Mesenchymal stem cell (in vitro differentiated cells and primary cell): ENCODE measurements at regions not wholly inside any gene's neighbourhood (a gene's known extent, or its start where the extent isn't known, plus 50 kb on each side); places are given as distances from the start of the nearest gene placed in this dataset.

Experiments used
- DNase-seq: peaks from one replicate; pipeline ENCODE4 v3.0.0-alpha.2; 2013
- H2AFZ ChIP-seq: one replicate; pipeline ENCODE4 v1.6.1; 2013; ENCODE audit warnings: low read depth, mild to moderate bottlenecking, control low read depth, inconsistent platforms, low read length, moderate library complexity
- H2AK5ac ChIP-seq: 2 replicates; pipeline ENCODE4 v1.6.1; 2013; ENCODE audit warnings: low read length, moderate library complexity, mild to moderate bottlenecking, inconsistent platforms; ENCODE audit not compliant: severe bottlenecking
- H2BK120ac ChIP-seq: one replicate; pipeline ENCODE4 v1.6.1; 2013; ENCODE audit warnings: low read depth, mild to moderate bottlenecking, inconsistent platforms, low read length, moderate library complexity
- H2BK12ac ChIP-seq, 2 experiments: one replicate each; pipeline ENCODE4 v1.6.1; 2013; ENCODE audit warnings: inconsistent platforms in 2 of 2, low read length in 2 of 2, mild to moderate bottlenecking in 2 of 2, moderate library complexity in 2 of 2, control low read depth in 1 of 2
- H2BK15ac ChIP-seq: one replicate; pipeline ENCODE4 v1.6.1; 2013; ENCODE audit warnings: mild to moderate bottlenecking, low read depth, inconsistent platforms; ENCODE audit not compliant: poor library complexity, severe bottlenecking
- H2BK5ac ChIP-seq: 2 replicates; pipeline ENCODE4 v1.6.1; 2013; ENCODE audit warnings: low read depth, mild to moderate bottlenecking, low read length, control low read depth, inconsistent platforms; ENCODE audit not compliant: poor library complexity, severe bottlenecking
- H3K14ac ChIP-seq, 2 experiments: one replicate each; pipeline ENCODE4 v1.6.1; 2013; ENCODE audit warnings: inconsistent platforms in 2 of 2, low read length in 2 of 2, control low read depth in 1 of 2, mild to moderate bottlenecking in 1 of 2, moderate library complexity in 1 of 2
- H3K18ac ChIP-seq, 2 experiments: one replicate each; pipeline ENCODE4 v1.6.1; 2013; ENCODE audit warnings: inconsistent platforms in 2 of 2, low read length in 2 of 2, control low read depth in 1 of 2, low read depth in 1 of 2, mild to moderate bottlenecking in 1 of 2
- H3K23ac ChIP-seq, 2 experiments: one replicate each; pipeline ENCODE4 v1.6.1; 2013; ENCODE audit warnings: inconsistent platforms in 2 of 2, low read length in 2 of 2, mild to moderate bottlenecking in 2 of 2, moderate library complexity in 2 of 2, control low read depth in 1 of 2
- H3K27ac ChIP-seq: 2 replicates; pipeline ENCODE4 v1.5.1; 2013; ENCODE audit warnings: mild to moderate bottlenecking, moderate library complexity, low read length, control low read depth, inconsistent platforms; ENCODE audit not compliant: poor library complexity, severe bottlenecking
- H3K27me3 ChIP-seq, 2 experiments: 2 replicates each; pipeline versions ENCODE4 v1.6.1 to v1.7.0; 2013; ENCODE audit warnings: low read length in 2 of 2, mild to moderate bottlenecking in 2 of 2, moderate library complexity in 2 of 2, control low read depth in 1 of 2, inconsistent platforms in 1 of 2; ENCODE audit not compliant: control insufficient read depth in 1 of 2, insufficient read depth in 1 of 2
- H3K36me3 ChIP-seq, 2 experiments: 2 replicates each; pipeline versions ENCODE4 v1.6.1 to v1.7.0; 2013; ENCODE audit warnings: low read length in 2 of 2, control low read depth in 1 of 2, inconsistent platforms in 1 of 2, low read depth in 1 of 2, mild to moderate bottlenecking in 1 of 2; ENCODE audit not compliant: insufficient read depth in 2 of 2, control insufficient read depth in 1 of 2
- H3K4ac ChIP-seq, 2 experiments: one replicate each; pipeline ENCODE4 v1.6.1; 2013; ENCODE audit warnings: inconsistent platforms in 2 of 2, low read length in 2 of 2, mild to moderate bottlenecking in 2 of 2, moderate library complexity in 2 of 2, control low read depth in 1 of 2, low read depth in 1 of 2
- H3K4me1 ChIP-seq: 2 replicates; pipeline ENCODE4 v1.6.1; 2013; ENCODE audit warnings: low read depth, low read length, control low read depth; ENCODE audit not compliant: control insufficient read depth, insufficient read depth
- H3K4me2 ChIP-seq: 2 replicates; pipeline ENCODE4 v1.6.1; 2013; ENCODE audit warnings: low read length, mild to moderate bottlenecking, inconsistent platforms; ENCODE audit not compliant: poor library complexity, severe bottlenecking
- H3K4me3 ChIP-seq, 2 experiments: 2 replicates each; pipeline versions ENCODE4 v1.5.1 to v1.7.0; 2013; ENCODE audit warnings: low read length in 2 of 2, mild to moderate bottlenecking in 2 of 2, control low read depth in 1 of 2, low read depth in 1 of 2; ENCODE audit not compliant: insufficient read depth in 1 of 2
- H3K79me1 ChIP-seq: replicated peaks from 2 replicates; pipeline ENCODE4 v1.6.1; 2013; ENCODE audit warnings: mild to moderate bottlenecking, control low read depth, low read length, inconsistent platforms; ENCODE audit not compliant: poor library complexity, severe bottlenecking
- H3K9ac ChIP-seq: 2 replicates; pipeline ENCODE4 v1.7.0; 2013; ENCODE audit warnings: mild to moderate bottlenecking, low read length, moderate library complexity
- H3K9me3 ChIP-seq: 2 replicates; pipeline ENCODE4 v1.7.0; 2013; ENCODE audit warnings: mild to moderate bottlenecking, low read length; ENCODE audit not compliant: control insufficient read depth
- H4K8ac ChIP-seq: one replicate; pipeline ENCODE4 v1.6.1; 2013; ENCODE audit warnings: inconsistent platforms, mild to moderate bottlenecking, low read length, moderate library complexity
- H4K91ac ChIP-seq: one replicate; pipeline ENCODE4 v1.6.1; 2013; ENCODE audit warnings: mild to moderate bottlenecking, low read length, inconsistent platforms
- WGBS: methylation state at CpG from one replicate; pipeline ENCODE4 v1.1.7; 2013; ENCODE audit warnings: mixed read lengths; 5-methylcytosine and 5-hydroxymethylcytosine counted together

DNA sequence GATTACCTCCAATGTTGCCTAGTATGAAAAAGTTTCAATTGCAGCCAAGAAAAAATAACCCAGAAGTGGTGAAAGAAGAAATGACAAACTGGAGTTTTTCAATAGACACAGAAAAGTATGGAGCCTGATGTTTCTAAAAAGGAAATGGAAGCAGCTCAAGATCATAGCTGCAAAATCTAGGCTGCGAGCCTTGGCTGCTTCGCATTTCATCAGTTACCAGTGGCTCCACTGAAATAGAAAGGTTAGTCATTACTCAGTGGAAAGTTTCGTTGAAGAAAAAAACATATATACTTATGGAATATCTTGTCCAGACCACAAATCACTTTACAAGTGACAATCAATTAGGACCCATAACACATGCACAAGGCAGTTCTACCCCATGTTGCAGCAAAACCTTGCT lies 206.8 kb upstream of the SOX9 start:
- H3K18ac ChIP-seq = no peak overlapping the region
- H3K4me3 ChIP-seq = no peak overlapping the region
- no peak overlapping the region for H3K23ac ChIP-seq
- no peaks in the 10 kb centered on the region for H3K27me3 ChIP-seq
- H2BK5ac ChIP-seq = no peak overlapping the region
- H3K27ac ChIP-seq = no peak overlapping the region
- H3K9ac ChIP-seq = no peak overlapping the region
- H4K91ac ChIP-seq = no peak overlapping the region
- H3K79me1 ChIP-seq = no peaks in the 10 kb centered on the region
- DNase-seq = no peak
- H3K4me2 ChIP-seq = no peak overlapping the region
- H3K14ac ChIP-seq = no peak overlapping the region
- WGBS = 90% methylated on average over 2 of the region's 3 CpGs
- H3K9me3 ChIP-seq = no peaks in the 10 kb centered on the region
- no peak overlapping the region for H2AFZ ChIP-seq
- no peak overlapping the region for H2BK12ac ChIP-seq
- no peak overlapping the region for H2BK120ac ChIP-seq
- no peak overlapping the region for H4K8ac ChIP-seq
- no peak overlapping the region for H3K4ac ChIP-seq
- no peak overlapping the region for H2BK15ac ChIP-seq
- no peaks in the 10 kb centered on the region for H3K4me1 ChIP-seq
- H2AK5ac ChIP-seq = no peak overlapping the region
- no peaks in the 10 kb centered on the region for H3K36me3 ChIP-seq

DNA sequence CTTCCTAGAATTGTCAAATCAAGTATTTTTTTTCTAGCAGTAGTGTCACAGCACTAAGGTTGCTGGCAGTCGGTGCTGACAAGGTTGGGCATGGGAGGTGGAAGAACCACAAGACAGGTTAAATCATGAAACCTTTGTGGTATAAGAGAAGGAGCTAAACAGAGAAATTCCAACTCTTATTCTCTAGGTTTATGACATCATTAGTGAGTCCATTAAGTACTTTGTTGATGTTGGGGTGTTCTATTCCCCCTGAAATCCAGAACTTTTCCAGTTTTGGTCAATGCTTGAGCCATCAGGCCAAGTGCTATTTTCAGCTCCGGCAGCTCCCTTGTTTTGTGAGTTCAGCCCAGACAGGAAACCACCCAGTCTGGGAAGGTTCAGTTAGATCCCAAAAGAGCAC lies 206.0 kb upstream of the SOX9 start:
- no peaks in the 10 kb centered on the region for H3K9me3 ChIP-seq
- H3K27ac ChIP-seq = no peak overlapping the region
- H3K4me3 ChIP-seq = no peak overlapping the region
- no peaks in the 10 kb centered on the region for H3K79me1 ChIP-seq
- H3K18ac ChIP-seq = no peak overlapping the region
- no peak overlapping the region for H3K14ac ChIP-seq
- H3K4me2 ChIP-seq = no peak overlapping the region
- H4K91ac ChIP-seq = no peak overlapping the region
- no peak overlapping the region for H3K23ac ChIP-seq
- no peaks in the 10 kb centered on the region for H3K4me1 ChIP-seq
- H2BK5ac ChIP-seq = no peak overlapping the region
- no peak overlapping the region for H2BK15ac ChIP-seq
- no peak overlapping the region for H2AK5ac ChIP-seq
- no peak overlapping the region for H3K4ac ChIP-seq
- H2BK12ac ChIP-seq = no peak overlapping the region
- H3K36me3 ChIP-seq = no peaks in the 10 kb centered on the region
- no peak overlapping the region for H3K9ac ChIP-seq
- no peak overlapping the region for H2BK120ac ChIP-seq
- H2AFZ ChIP-seq = no peak overlapping the region
- no peak overlapping the region for H4K8ac ChIP-seq
- 88% methylated on average over 2 of the region's 2 CpGs for WGBS
- H3K27me3 ChIP-seq = no peaks in the 10 kb centered on the region
- DNase-seq = no peak

DNA sequence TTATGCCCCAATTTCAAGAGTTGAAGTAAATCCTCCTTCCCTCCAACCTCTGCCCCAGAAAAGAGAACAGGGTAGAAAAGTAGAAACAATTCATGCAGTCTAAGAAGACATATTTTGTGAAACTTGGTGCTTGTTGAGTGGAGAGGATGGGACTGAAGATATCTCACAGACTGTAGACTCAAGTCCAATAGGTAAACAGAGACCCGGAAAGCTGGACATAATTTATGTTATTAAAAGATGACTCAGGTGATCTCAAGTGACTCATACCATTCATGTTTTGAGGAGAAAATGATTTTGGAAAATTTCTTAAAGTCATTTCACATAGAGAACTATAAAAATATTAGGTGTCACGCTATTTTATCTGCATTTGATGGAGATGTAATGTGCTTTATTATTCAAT lies 203.1 kb upstream of the SOX9 start:
- H3K23ac ChIP-seq = no peak overlapping the region
- H3K36me3 ChIP-seq = no peaks in the 10 kb centered on the region
- H2AK5ac ChIP-seq = no peak overlapping the region
- H2BK5ac ChIP-seq = no peak overlapping the region
- no peak for DNase-seq
- no CpG with 5 or more reads among the region's 2 CpGs for WGBS
- H2BK15ac ChIP-seq = no peak overlapping the region
- H3K27ac ChIP-seq = no peak overlapping the region
- H3K9ac ChIP-seq = no peak overlapping the region
- H2BK120ac ChIP-seq = no peak overlapping the region
- H3K4me3 ChIP-seq = no peak overlapping the region
- no peak overlapping the region for H2BK12ac ChIP-seq
- H4K91ac ChIP-seq = no peak overlapping the region
- no peak overlapping the region for H2AFZ ChIP-seq
- no peak overlapping the region for H3K4me2 ChIP-seq
- no peaks in the 10 kb centered on the region for H3K9me3 ChIP-seq
- H4K8ac ChIP-seq = no peak overlapping the region
- H3K4ac ChIP-seq = no peak overlapping the region
- no peak overlapping the region for H3K18ac ChIP-seq
- H3K14ac ChIP-seq = no peak overlapping the region
- no peaks in the 10 kb centered on the region for H3K27me3 ChIP-seq
- H3K79me1 ChIP-seq = no peaks in the 10 kb centered on the region
- H3K4me1 ChIP-seq = no peaks in the 10 kb centered on the region

DNA sequence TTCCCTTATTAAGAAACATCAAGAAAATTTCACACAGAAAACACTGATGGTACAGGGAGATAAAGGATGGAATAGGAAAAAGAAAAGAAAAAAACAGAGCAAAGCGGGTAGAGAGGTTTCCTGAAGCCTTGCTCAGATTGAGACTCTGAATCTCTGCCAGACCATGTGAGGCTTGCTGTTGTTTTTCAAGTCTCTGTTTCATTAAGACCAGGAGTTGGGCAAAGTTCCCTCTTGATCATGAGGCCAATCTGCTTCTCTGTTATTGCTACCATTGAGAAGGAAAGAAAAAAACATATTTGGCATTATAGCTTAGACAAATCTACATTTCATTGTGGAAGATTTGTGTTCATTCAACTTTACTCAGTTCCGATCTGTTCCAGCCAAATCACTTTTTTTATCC lies 201.6 kb upstream of the SOX9 start:
- Histone ChIP-seq H4K91ac (no peak overlapping the region), H4K8ac (no peak overlapping the region), H2BK15ac (no peak overlapping the region), H3K27me3 (no peaks in the 10 kb centered on the region), H3K79me1 (no peaks in the 10 kb centered on the region), H2BK5ac (no peak overlapping the region), H3K36me3 (no peaks in the 10 kb centered on the region), H3K27ac (no peak overlapping the region), H2BK12ac (no peak overlapping the region), H3K9me3 (no peaks in the 10 kb centered on the region), H3K4me1 (no peaks in the 10 kb centered on the region), H2AK5ac (no peak overlapping the region), H2BK120ac (no peak overlapping the region), H3K23ac (no peak overlapping the region), H3K4me3 (no peak overlapping the region), H3K14ac (no peak overlapping the region), H3K9ac (peak overlapping the region; percentile 19), H2AFZ (no peak overlapping the region), H3K4ac (no peak overlapping the region), H3K4me2 (no peak overlapping the region), H3K18ac (no peak overlapping the region)
- DNase-seq = no peak
- whole genome bisulfite sequencing = 96% methylated on average over 1 of the region's 2 CpGs
